HL-60 (cell line): ENCODE measurements at regions not wholly inside any gene's neighbourhood (a gene's known extent, or its start where the extent isn't known, plus 50 kb on each side); places are given as distances from the start of the nearest gene placed in this dataset.
"Not testable (repeated sequence)": the region's sequence is repeated elsewhere in the genome, so short reads cannot be mapped to it uniquely, and the experiment has no call there.

Experiments used
- DNase-seq, 2 experiments: peaks; one replicate each; pipeline ENCODE4 v3.0.0-alpha.2; 2010 to 2020; ENCODE audit warnings: low read depth in 1 of 2, low spot score in 1 of 2
- H3K27ac ChIP-seq: fragments of 250-450 bp; sonication (Bioruptor Pico); replicated peaks from 2 replicates; pipeline ENCODE4 v1.5.1; 2020; ENCODE audit warnings: mild to moderate bottlenecking, moderate library complexity
- H3K27me3 ChIP-seq: fragments of 250-450 bp; sonication (Bioruptor Pico); 2 replicates; pipeline ENCODE4 v1.5.1; 2021; ENCODE audit warnings: mild to moderate bottlenecking, moderate library complexity; ENCODE audit not compliant: insufficient read depth, poor library complexity, severe bottlenecking
- H3K4me3 ChIP-seq: replicated peaks from 2 replicates; pipeline ENCODE4 v1.5.1; 2011; ENCODE audit warnings: mild to moderate bottlenecking, control low read depth, low read length; ENCODE audit not compliant: insufficient read depth
- CTCF ChIP-seq: IDR thresholded peaks from one replicate; pipeline ENCODE4 v1.5.1; 2011; ENCODE audit warnings: low read length, control low read depth, inconsistent platforms; ENCODE audit not compliant: insufficient read depth
- GABPA ChIP-seq: IDR thresholded peaks from 2 replicates; pipeline ENCODE4 v1.6.1; 2012; ENCODE audit warnings: low read depth
- POLR2AphosphoS5 ChIP-seq: IDR thresholded peaks from 2 replicates; pipeline ENCODE4 v1.6.1; 2012; ENCODE audit warnings: low read depth
- SPI1 ChIP-seq: IDR thresholded peaks from 2 replicates; pipeline ENCODE4 v1.6.1; 2012; ENCODE audit warnings: low read depth, mild to moderate bottlenecking, borderline replicate concordance
- TF ChIP-seq, protein P1 (sequence below): IDR thresholded peaks from 2 replicates; pipeline ENCODE4 v1.6.1; 2012; ENCODE audit warnings: low read depth; ENCODE audit not compliant: insufficient replicate concordance

GRCh38 chr2:234879671-234880455 lies 72.0 kb upstream of the SH3BP4 start:
- Histone ChIP-seq H3K4me3 (no peak overlapping the region), H3K27me3 (no peaks in the 10 kb centered on the region), H3K27ac (no peak overlapping the region)
- TF ChIP-seq, protein P1, sequence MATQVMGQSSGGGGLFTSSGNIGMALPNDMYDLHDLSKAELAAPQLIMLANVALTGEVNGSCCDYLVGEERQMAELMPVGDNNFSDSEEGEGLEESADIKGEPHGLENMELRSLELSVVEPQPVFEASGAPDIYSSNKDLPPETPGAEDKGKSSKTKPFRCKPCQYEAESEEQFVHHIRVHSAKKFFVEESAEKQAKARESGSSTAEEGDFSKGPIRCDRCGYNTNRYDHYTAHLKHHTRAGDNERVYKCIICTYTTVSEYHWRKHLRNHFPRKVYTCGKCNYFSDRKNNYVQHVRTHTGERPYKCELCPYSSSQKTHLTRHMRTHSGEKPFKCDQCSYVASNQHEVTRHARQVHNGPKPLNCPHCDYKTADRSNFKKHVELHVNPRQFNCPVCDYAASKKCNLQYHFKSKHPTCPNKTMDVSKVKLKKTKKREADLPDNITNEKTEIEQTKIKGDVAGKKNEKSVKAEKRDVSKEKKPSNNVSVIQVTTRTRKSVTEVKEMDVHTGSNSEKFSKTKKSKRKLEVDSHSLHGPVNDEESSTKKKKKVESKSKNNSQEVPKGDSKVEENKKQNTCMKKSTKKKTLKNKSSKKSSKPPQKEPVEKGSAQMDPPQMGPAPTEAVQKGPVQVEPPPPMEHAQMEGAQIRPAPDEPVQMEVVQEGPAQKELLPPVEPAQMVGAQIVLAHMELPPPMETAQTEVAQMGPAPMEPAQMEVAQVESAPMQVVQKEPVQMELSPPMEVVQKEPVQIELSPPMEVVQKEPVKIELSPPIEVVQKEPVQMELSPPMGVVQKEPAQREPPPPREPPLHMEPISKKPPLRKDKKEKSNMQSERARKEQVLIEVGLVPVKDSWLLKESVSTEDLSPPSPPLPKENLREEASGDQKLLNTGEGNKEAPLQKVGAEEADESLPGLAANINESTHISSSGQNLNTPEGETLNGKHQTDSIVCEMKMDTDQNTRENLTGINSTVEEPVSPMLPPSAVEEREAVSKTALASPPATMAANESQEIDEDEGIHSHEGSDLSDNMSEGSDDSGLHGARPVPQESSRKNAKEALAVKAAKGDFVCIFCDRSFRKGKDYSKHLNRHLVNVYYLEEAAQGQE: no peak
- no peak for TF ChIP-seq CTCF
- TF ChIP-seq GABPA: no peak
- no peak for TF ChIP-seq POLR2AphosphoS5
- no peak for TF ChIP-seq SPI1
- DNase-seq: no peak

- not testable (repeated sequence) for H3K27me3 ChIP-seq, DNase-seq, H3K27ac ChIP-seq, H3K4me3 ChIP-seq
These were observed 75.2 kb upstream of the SH3BP4 start for GRCh38 chr2:234876621-234877020.

DNA sequence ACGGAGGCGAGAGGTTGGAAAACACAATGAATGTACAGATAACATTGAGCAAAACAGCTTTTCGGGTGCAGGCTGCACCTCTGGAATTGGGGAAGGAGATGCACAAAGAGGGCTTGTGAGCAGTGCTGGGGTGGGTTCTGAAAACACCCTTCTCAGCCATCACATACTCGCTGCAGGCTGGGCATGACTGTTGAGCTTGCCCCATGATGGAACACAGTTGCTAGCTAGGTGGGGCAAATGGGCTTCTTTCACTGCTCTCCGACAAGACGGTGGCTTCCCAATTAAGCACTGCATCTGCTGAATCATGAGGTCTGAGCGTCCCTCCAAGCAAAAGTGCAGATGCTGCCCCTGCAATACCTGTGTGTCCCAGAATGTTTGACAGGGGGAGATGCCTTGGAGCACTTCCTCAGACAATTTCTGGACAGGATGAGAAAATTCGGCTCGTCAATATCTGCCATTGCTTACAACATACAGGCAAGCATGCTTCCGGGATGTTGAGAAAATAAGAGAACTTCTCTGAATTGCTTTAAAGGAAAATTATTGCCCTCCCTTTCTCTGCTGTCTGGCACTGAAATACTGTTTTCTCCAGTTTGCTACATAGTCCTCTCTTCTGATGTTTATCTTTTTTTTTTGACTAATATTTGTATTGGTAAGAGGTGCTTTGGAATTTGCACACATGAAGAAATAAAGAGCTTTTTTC lies 77.3 kb upstream of the SH3BP4 start:
- H3K27ac ChIP-seq: no peak overlapping the region
- DNase-seq: no peak
- H3K27me3 ChIP-seq: no peaks in the 10 kb centered on the region
- no peak overlapping the region for H3K4me3 ChIP-seq
- TF ChIP-seq GABPA: no peak
- no peak for TF ChIP-seq SPI1
- no peak for TF ChIP-seq POLR2AphosphoS5
- TF ChIP-seq, protein P1: no peak
- no peak for TF ChIP-seq CTCF

GRCh38 chr2:234873828-234874173 lies 78.0 kb upstream of the SH3BP4 start:
- TF ChIP-seq POLR2AphosphoS5 (no peak), CTCF (no peak), SPI1 (no peak), GABPA (no peak)
- TF ChIP-seq, protein P1: no peak
- H3K27me3 ChIP-seq: no peaks in the 10 kb centered on the region
- no peak overlapping the region for H3K4me3 ChIP-seq
- DNase-seq: no peak
- no peak overlapping the region for H3K27ac ChIP-seq
